ENCODE measurements at regions not wholly inside any gene's neighbourhood (a gene's known extent, or its start where the extent isn't known, plus 50 kb on each side); places are given as distances from the start of the nearest gene placed in this dataset.
"Not testable (repeated sequence)": the region's sequence is repeated elsewhere in the genome, so short reads cannot be mapped to it uniquely, and the experiment has no call there.

- H3K27ac ChIP-seq, result no peak overlapping the region
- TF ChIP-seq, protein P1, sequence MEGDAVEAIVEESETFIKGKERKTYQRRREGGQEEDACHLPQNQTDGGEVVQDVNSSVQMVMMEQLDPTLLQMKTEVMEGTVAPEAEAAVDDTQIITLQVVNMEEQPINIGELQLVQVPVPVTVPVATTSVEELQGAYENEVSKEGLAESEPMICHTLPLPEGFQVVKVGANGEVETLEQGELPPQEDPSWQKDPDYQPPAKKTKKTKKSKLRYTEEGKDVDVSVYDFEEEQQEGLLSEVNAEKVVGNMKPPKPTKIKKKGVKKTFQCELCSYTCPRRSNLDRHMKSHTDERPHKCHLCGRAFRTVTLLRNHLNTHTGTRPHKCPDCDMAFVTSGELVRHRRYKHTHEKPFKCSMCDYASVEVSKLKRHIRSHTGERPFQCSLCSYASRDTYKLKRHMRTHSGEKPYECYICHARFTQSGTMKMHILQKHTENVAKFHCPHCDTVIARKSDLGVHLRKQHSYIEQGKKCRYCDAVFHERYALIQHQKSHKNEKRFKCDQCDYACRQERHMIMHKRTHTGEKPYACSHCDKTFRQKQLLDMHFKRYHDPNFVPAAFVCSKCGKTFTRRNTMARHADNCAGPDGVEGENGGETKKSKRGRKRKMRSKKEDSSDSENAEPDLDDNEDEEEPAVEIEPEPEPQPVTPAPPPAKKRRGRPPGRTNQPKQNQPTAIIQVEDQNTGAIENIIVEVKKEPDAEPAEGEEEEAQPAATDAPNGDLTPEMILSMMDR (conservative IDR thresholded peaks at IDR 0.05), result no peak
Measured at GRCh38 chr4:101418466-101418865, 71.1 kb upstream of the PPP3CA start.

DNA sequence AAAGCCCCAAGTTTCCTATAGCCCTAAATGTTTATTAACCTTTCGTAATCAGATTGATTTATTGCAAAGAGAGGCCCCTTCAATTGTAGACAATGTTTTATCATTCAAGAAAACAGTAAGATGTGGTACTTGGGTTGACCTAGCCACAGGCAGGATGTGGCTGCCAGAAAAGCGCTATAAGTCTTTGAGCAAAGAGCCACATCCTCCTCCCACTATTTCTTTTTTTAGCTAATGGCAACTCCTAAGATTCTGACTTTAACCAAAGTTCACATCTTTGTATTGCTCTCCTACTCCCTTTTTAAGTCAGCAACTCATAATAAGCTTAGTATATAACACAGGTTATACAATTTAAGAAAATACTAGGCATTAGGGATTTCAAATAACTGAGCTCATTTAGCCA is 70.7 kb upstream of the PPP3CA start:
- TF ChIP-seq, protein P1 (conservative IDR thresholded peaks at IDR 0.05), result no peak
- no peak overlapping the region for H3K27ac ChIP-seq

DNA sequence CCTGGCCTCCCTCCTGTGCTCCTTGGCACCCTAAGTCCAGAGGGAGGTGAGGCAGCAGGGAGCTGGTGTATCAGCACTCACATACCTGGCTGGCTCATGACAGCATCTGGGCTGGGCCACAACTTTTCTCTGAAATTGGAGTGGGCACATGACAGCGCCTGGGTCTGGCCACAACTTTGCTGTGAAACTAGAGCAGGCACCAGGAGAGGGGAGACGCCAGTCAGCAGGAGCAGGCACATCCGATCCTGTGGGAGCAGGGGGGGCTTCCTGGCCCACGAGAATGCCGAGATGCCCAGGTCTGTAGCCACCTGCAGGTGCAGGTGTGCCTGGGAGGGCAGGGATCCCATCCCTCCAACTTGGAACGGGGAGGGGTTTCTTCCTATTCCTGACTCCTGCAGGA is 69.7 kb upstream of the PPP3CA start:
- H3K27ac ChIP-seq, result no peak overlapping the region
- TF ChIP-seq, protein P1 (conservative IDR thresholded peaks at IDR 0.05), result no peak

DNA sequence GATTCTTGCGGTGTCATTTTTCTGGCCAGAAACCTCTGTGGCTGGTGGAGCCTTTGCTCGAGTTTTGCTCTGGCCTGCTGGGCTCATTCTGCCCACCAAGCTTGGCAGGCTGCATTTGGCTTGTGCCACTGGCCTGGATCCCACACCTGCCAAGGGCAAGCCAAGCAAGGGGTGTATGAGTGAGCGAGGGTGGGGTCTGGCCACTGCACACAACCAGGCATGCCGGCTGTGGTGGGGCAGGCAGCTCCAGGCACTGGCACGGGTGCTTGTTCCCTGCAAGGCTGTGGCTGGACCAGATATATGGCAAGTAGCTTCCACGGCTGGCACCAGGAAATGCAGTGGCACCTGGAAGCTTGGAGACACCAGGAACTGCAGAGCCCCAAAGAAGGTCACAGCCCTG is 68.6 kb upstream of the PPP3CA start:
- TF ChIP-seq, protein P1 (conservative IDR thresholded peaks at IDR 0.05), result no peak
- H3K27ac ChIP-seq, result no peak overlapping the region

DNA sequence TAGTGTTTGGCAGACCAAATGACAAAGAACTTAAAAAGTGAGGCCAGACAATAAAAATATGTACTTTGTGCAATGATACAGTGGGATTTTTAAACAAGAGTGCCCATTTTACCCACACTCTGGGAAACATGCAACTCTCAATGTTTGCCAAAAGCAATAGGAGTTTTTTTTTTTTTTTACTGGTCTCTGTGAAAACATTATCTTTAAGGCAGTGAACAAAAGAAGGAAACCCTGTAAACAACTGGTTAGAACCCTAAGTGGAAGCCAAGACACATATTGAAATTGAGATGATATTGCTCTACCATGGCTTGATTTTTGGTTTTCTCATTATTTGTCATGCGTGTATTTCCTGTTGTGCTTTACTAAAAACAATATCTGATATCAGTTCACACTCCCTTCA is 67.2 kb upstream of the PPP3CA start:
- H3K27ac ChIP-seq, result no peak overlapping the region

GRCh38 chr4:101411926-101412325 is 64.6 kb upstream of the PPP3CA start:
- TF ChIP-seq, protein P1 (conservative IDR thresholded peaks at IDR 0.05), result no peak
- H3K27ac ChIP-seq, result no peak overlapping the region

More for the DNA sequence above, 67.2 kb upstream of the PPP3CA start:
- TF ChIP-seq, protein P1 (conservative IDR thresholded peaks at IDR 0.05), result no peak

DNA sequence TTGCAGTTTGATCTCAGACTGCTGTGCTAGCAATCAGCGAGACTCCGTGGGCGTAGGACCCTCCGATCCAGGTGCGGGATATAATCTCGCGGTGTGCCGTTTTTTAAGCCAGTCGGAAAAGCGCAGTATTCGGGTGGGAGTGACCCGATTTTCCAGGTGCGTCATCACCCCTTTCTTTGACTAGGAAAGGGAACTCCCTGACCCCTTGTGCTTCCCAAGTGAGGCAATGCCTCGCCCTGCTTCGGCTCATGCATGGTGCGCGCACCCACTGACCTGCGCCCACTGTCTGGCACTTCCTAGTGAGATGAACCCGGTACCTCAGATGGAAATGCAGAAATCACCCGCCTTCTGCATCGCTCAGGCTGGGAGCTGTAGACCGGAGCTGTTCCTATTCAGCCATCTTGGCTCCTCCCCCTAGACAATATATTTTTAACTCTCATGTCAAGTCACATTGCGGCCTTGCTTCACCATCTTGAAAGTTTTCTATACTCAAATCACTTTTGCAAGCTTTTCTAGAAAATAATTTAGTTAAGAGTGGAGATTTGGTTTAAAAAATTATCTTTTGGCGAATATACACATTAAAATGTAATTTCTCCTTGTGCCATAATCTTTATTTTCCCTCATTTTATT is 64.1 kb upstream of the PPP3CA start:
- H3K27ac ChIP-seq, result not testable (repeated sequence)

DNA sequence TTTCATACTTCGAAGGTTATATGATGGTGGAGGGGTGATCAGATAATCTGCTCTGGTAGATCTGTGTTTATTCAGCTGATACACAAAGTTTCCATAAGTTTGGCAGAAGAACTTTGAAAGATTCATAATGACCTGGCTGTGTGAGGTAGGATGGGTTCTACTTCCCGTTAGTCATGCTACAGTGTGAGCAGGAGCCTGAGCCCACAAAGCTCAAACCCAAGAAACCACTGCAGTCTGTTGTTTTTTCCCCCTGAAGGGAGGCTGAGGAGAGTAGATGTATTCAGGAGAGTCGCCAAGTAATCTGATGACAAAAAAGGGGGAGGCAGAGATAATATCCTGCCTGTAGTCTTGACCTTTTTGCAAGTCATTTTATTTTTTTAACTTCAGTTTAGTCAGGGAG is 52.8 kb upstream of the PPP3CA start:
- no peak overlapping the region for H3K27ac ChIP-seq
- TF ChIP-seq, protein P1 (conservative IDR thresholded peaks at IDR 0.05), result no peak

Measured in VCaP (cell line).